ENCODE measurements at regions not wholly inside any gene's neighbourhood (a gene's known extent, or its start where the extent isn't known, plus 50 kb on each side); places are given as distances from the start of the nearest gene placed in this dataset.

- TF ChIP-seq ZSCAN18 (CRISPR knock-in tag; IDR thresholded peaks at IDR 0.05) (no peak), SMAD4 (CRISPR knock-in tag; IDR thresholded peaks at IDR 0.05) (no peak), RELA (CRISPR knock-in tag; IDR thresholded peaks at IDR 0.05; ENCODE audit: borderline replicate concordance) (no peak)
Measured at GRCh38 chr20:48098099-48098498, 312.8 kb upstream of the SULF2 start (continued).

GRCh38 chr20:48096957-48097890 is 311.9 kb upstream of the SULF2 start:
- peaks cover 7% of the 10 kb centered on the region; the same call in 1 of the 2 replicates for H3K9me3 Mint-ChIP-seq
- H3K27ac Mint-ChIP-seq = no peak overlapping the region
- no peaks in the 10 kb centered on the region for H3K4me1 Mint-ChIP-seq
- no peaks in the 10 kb centered on the region for H3K36me3 Mint-ChIP-seq
- H3K4me3 Mint-ChIP-seq = no peak overlapping the region
- DNase-seq (ENCODE audit: low spot score) (no peak), ATAC-seq (no peak)
- TF ChIP-seq USF1 (CRISPR knock-in tag; IDR thresholded peaks at IDR 0.05) = peak; percentile 56; the same call in 1 of the 2 replicates
- TF ChIP-seq NFYB (CRISPR knock-in tag; conservative IDR thresholded peaks at IDR 0.05; ENCODE audit: low read depth) = peak; percentile 47
- TF ChIP-seq USF2 (CRISPR knock-in tag; IDR thresholded peaks at IDR 0.05) = peak; percentile 78
- TF ChIP-seq ZBTB43 (CRISPR knock-in tag; IDR thresholded peaks at IDR 0.05) = no peak
- H3K27me3 Mint-ChIP-seq (ENCODE audit: low read depth) = peaks cover 3% of the 10 kb centered on the region; the same call in 1 of the 2 replicates
- ChIA-PET CTCF (no interaction called here), POLR2A (no interaction called here)

- Mint-ChIP-seq H3K36me3 (no peaks in the 10 kb centered on the region), H3K27ac (no peak overlapping the region), H3K4me3 (no peak overlapping the region), H3K9me3 (peaks cover 7% of the 10 kb centered on the region; the same call in 1 of the 2 replicates), H3K4me1 (no peaks in the 10 kb centered on the region), H3K27me3 (ENCODE audit: low read depth) (peaks cover 3% of the 10 kb centered on the region; the same call in 1 of the 2 replicates)
- CTCF ChIA-PET = no interaction called here
- ATAC-seq = no peak
- DNase-seq (ENCODE audit: low spot score) = no peak
- TF ChIP-seq CDX4 (CRISPR knock-in tag; IDR thresholded peaks at IDR 0.05; ENCODE audit: borderline replicate concordance) (no peak), TCF7 (CRISPR knock-in tag; IDR thresholded peaks at IDR 0.05; ENCODE audit: low read depth) (no peak), JUN (CRISPR knock-in tag; IDR thresholded peaks at IDR 0.05) (no peak), CREM (CRISPR knock-in tag; IDR thresholded peaks at IDR 0.05) (no peak), MYBL2 (CRISPR knock-in tag; IDR thresholded peaks at IDR 0.05) (no peak), ZNF232 (CRISPR knock-in tag; IDR thresholded peaks at IDR 0.05) (no peak), TEAD4 (CRISPR knock-in tag; IDR thresholded peaks at IDR 0.05) (no peak), NR2C2 (CRISPR knock-in tag; IDR thresholded peaks at IDR 0.05) (no peak), ATF3 (CRISPR knock-in tag; conservative IDR thresholded peaks at IDR 0.05) (no peak), EMX1 (CRISPR knock-in tag; IDR thresholded peaks at IDR 0.05) (no peak), ATF1 (CRISPR knock-in tag; IDR thresholded peaks at IDR 0.05) (no peak), GABPB1 (CRISPR knock-in tag; IDR thresholded peaks at IDR 0.05) (no peak), ARID4B (CRISPR knock-in tag; IDR thresholded peaks at IDR 0.05; ENCODE audit: borderline replicate concordance) (no peak)
- POLR2A ChIA-PET = no interaction called here
Measured at GRCh38 chr20:48096212-48096875, 311.1 kb upstream of the SULF2 start.
